ENCODE measurements at regions not wholly inside any gene's neighbourhood (a gene's known extent, or its start where the extent isn't known, plus 50 kb on each side); places are given as distances from the start of the nearest gene placed in this dataset.

GRCh38 chr5:12413075-12413474, 508.8 kb upstream of the CTNND2 start:
- TF ChIP-seq CTCF (IDR thresholded peaks at IDR 0.05): no peak
- TF ChIP-seq POLR2A (IDR thresholded peaks at IDR 0.05): no peak

Measured in body of pancreas (tissue), 4 donors.